B cell (primary cell): ENCODE measurements at regions not wholly inside any gene's neighbourhood (a gene's known extent, or its start where the extent isn't known, plus 50 kb on each side); places are given as distances from the start of the nearest gene placed in this dataset.

Experiments used
- ATAC-seq: fragments of 200-7000 bp; cut with Tn5 transposase; one replicate; pipeline ENCODE4 v1.10.0; 2021; ENCODE audit warnings: low read depth, mild to moderate bottlenecking, moderate number of reproducible peaks, moderate library complexity
- CTCF ChIA-PET: fragments of 350-600 bp; sonication (Branson Sonifier 250); formaldehyde crosslinking; loops from one replicate; lab custom pipeline; 2021; ENCODE audit warnings: antibody characterized with exemption, inconsistent platforms; lab: Charles Lee
- POLR2A ChIA-PET: fragments of 350-600 bp; sonication (Branson Sonifier 250); formaldehyde crosslinking; loops from one replicate; lab custom pipeline; 2021; ENCODE audit warnings: antibody characterized with exemption; lab: Charles Lee
- DNase-seq: peaks from one replicate; pipeline ENCODE4 v3.0.0; 2013
- H2AFZ ChIP-seq: 2 replicates; pipeline ENCODE4 v1.6.1; 2012; ENCODE audit warnings: mild to moderate bottlenecking, low read depth, low read length; ENCODE audit not compliant: insufficient read depth, poor library complexity, severe bottlenecking
- H3K27ac ChIP-seq, 2 donors: 1 replicate in 1 of 2; 2 replicates in 1 of 2; pipeline ENCODE4 v1.5.1; 2012 to 2013; ENCODE audit warnings: low read length in 2 of 2, mild to moderate bottlenecking in 2 of 2, moderate library complexity in 1 of 2
- H3K27me3 ChIP-seq, 4 experiments: fragments of 200-600 bp in 1 of 4; sonication (generic) in 1 of 4; replicated peaks in 1 of 4; 1 replicate in 2 of 4; 2 replicates in 2 of 4; pipeline versions ENCODE4 v1.6.1 to v1.7.0; 2013 to 2016; ENCODE audit warnings: low read length in 3 of 4, mild to moderate bottlenecking in 2 of 4, mixed read lengths in 1 of 4, moderate library complexity in 1 of 4; ENCODE audit not compliant: insufficient read depth in 4 of 4, control insufficient read depth in 3 of 4; ENCODE audit errors: control extremely low read depth in 1 of 4
- H3K36me3 ChIP-seq, 2 experiments: replicated peaks in 1 of 2; 1 replicate in 1 of 2; 2 replicates in 1 of 2; pipeline versions ENCODE4 v1.6.1 to v1.7.1; 2013; ENCODE audit warnings: low read length in 1 of 2; ENCODE audit not compliant: insufficient read depth in 2 of 2, control insufficient read depth in 1 of 2; ENCODE audit errors: control extremely low read depth in 1 of 2, extremely low read depth in 1 of 2
- H3K4me1 ChIP-seq, 2 donors: fragments of 200-600 bp in 1 of 2; sonication (generic) in 1 of 2; 1 replicate in 1 of 2; 2 replicates in 1 of 2; pipeline versions ENCODE4 v1.5.1 to v1.6.1; 2013 to 2017; ENCODE audit warnings: low read length in 2 of 2; ENCODE audit not compliant: control insufficient read depth in 2 of 2, insufficient read depth in 2 of 2
- H3K4me2 ChIP-seq: replicated peaks from 2 replicates; pipeline ENCODE3; 2012; ENCODE audit warnings: mild to moderate bottlenecking, low read depth, low read length; ENCODE audit not compliant: poor library complexity, severe bottlenecking
- H3K4me3 ChIP-seq, 5 experiments: fragments of 200-600 bp in 1 of 5; sonication (generic) in 1 of 5; 1 replicate in 3 of 5; 2 replicates in 2 of 5; pipeline versions ENCODE4 v1.5.1 to v1.7.0; 2011 to 2016; ENCODE audit warnings: low read length in 4 of 5, mild to moderate bottlenecking in 4 of 5, low read depth in 2 of 5, control low read depth in 1 of 5, moderate library complexity in 1 of 5; ENCODE audit not compliant: insufficient read depth in 1 of 5; ENCODE audit errors: control extremely low read depth in 1 of 5, extremely low read depth in 1 of 5
- H3K79me2 ChIP-seq: fragments of 200-600 bp; sonication (generic); one replicate; pipeline ENCODE4 v1.6.0; 2016; ENCODE audit warnings: low read length; ENCODE audit not compliant: control insufficient read depth, insufficient read depth
- H3K9ac ChIP-seq: fragments of 200-600 bp; sonication (generic); 2 replicates; pipeline ENCODE4 v1.6.1; 2017; ENCODE audit warnings: mild to moderate bottlenecking, low read length, moderate library complexity
- H3K9me3 ChIP-seq, 3 donors: one replicate each; pipeline versions ENCODE4 v1.6.1 to v1.7.1; 2013; ENCODE audit warnings: low read length in 2 of 3; ENCODE audit not compliant: control insufficient read depth in 2 of 3, insufficient read depth in 1 of 3; ENCODE audit errors: control extremely low read depth in 1 of 3
- H4K20me1 ChIP-seq: 2 replicates; pipeline ENCODE4 v1.6.0; 2012; ENCODE audit warnings: mild to moderate bottlenecking, low read length; ENCODE audit not compliant: insufficient read depth, control insufficient read depth, poor library complexity, severe bottlenecking
- H3K27ac Mint-ChIP-seq: one replicate; pipeline ENCODE4 v1.8.0; 2021; ENCODE audit warnings: mixed read lengths
- H3K27me3 Mint-ChIP-seq: one replicate; pipeline ENCODE4 v1.8.0; 2021; ENCODE audit warnings: mixed read lengths
- H3K4me1 Mint-ChIP-seq: one replicate; pipeline ENCODE4 v1.8.0; 2021; ENCODE audit warnings: mixed read lengths
- H3K4me3 Mint-ChIP-seq: one replicate; pipeline ENCODE4 v1.8.0; 2021; ENCODE audit warnings: mixed read lengths
- H3K9me3 Mint-ChIP-seq: one replicate; pipeline ENCODE4 v1.8.0; 2022; ENCODE audit warnings: mixed read lengths; ENCODE audit not compliant: insufficient read depth
- EZH2 ChIP-seq: IDR thresholded peaks from 2 replicates; pipeline ENCODE4 v1.6.1; 2012; ENCODE audit warnings: borderline replicate concordance, low read depth, mild to moderate bottlenecking, moderate library complexity, low read length; ENCODE audit not compliant: insufficient read depth, poor library complexity, severe bottlenecking
- WGBS: methylation state at CpG from one replicate; pipeline ENCODE4 v1.1.5; 2013; ENCODE audit warnings: missing lambda C conversion rate; ENCODE audit not compliant: insufficient coverage; 5-methylcytosine and 5-hydroxymethylcytosine counted together
- intact Hi-C: fragments of 100-400 bp; cut with micrococcal nuclease; formaldehyde crosslinking; loops from one replicate; pipeline ENCODE4 v1.10.0; 2022
- TF ChIP-seq, protein P1 (sequence below): fragments of 200-600 bp; IDR thresholded peaks from one replicate; pipeline ENCODE4 v1.8.0; 2022; ENCODE audit warnings: antibody characterized with exemption, mild to moderate bottlenecking

DNA sequence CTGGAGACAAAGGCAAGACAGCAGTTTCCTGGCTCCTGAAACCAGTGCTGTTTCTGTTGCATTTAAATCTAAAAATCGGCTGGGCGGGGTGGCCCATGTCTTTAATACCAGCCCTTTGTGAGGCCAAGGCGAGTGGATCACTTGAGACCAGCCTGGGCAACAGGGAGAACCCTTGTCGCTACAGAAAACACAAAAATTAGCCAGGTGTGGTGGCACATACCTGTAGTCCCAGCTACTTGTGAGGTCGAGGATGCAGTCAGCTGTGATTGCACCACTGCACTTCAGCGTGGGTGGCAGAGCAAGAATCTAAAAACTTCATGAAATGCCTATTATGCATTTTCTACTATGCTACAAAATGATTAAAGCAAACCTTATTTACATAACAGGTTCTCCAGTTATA lies 205.4 kb upstream of the ITM2A start:
- no peaks in the 10 kb centered on the region for H3K4me1 ChIP-seq
- Mint-ChIP-seq H3K9me3 (peaks cover 6% of the 10 kb centered on the region), H3K27ac (no peak overlapping the region), H3K4me1 (no peaks in the 10 kb centered on the region), H3K27me3 (no peaks in the 10 kb centered on the region), H3K4me3 (no peak overlapping the region)
- intact Hi-C loops: no loop called here
- CTCF ChIA-PET: no interaction called here
- 64% methylated on average over 5 of the region's 6 CpGs for WGBS
- no peak for ATAC-seq
- H3K9me3 ChIP-seq: peaks cover 0 to 9% (median 0%) of the 10 kb centered on the region in 3 donors
- TF ChIP-seq, protein P1, sequence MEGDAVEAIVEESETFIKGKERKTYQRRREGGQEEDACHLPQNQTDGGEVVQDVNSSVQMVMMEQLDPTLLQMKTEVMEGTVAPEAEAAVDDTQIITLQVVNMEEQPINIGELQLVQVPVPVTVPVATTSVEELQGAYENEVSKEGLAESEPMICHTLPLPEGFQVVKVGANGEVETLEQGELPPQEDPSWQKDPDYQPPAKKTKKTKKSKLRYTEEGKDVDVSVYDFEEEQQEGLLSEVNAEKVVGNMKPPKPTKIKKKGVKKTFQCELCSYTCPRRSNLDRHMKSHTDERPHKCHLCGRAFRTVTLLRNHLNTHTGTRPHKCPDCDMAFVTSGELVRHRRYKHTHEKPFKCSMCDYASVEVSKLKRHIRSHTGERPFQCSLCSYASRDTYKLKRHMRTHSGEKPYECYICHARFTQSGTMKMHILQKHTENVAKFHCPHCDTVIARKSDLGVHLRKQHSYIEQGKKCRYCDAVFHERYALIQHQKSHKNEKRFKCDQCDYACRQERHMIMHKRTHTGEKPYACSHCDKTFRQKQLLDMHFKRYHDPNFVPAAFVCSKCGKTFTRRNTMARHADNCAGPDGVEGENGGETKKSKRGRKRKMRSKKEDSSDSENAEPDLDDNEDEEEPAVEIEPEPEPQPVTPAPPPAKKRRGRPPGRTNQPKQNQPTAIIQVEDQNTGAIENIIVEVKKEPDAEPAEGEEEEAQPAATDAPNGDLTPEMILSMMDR: no peak
- TF ChIP-seq EZH2: no peak
- no peaks in the 10 kb centered on the region for H3K27me3 ChIP-seq
- H4K20me1 ChIP-seq: no peaks in the 10 kb centered on the region
- H3K36me3 ChIP-seq: no peaks in the 10 kb centered on the region
- no peak overlapping the region for H3K27ac ChIP-seq
- no peak overlapping the region for H3K4me2 ChIP-seq
- no peaks in the 10 kb centered on the region for H3K79me2 ChIP-seq
- no peak for DNase-seq
- no peak overlapping the region for H3K9ac ChIP-seq
- POLR2A ChIA-PET: no interaction called here
- H2AFZ ChIP-seq: no peak overlapping the region
- no peak overlapping the region for H3K4me3 ChIP-seq

- TF ChIP-seq EZH2: no peak
- TF ChIP-seq, protein P1: no peak
- no peaks in the 10 kb centered on the region for H3K4me1 ChIP-seq
- no peaks in the 10 kb centered on the region for H3K36me3 ChIP-seq
- H3K79me2 ChIP-seq: no peaks in the 10 kb centered on the region
- H3K9ac ChIP-seq: no peak overlapping the region
- H3K9me3 ChIP-seq: peaks cover 0 to 9% (median 0%) of the 10 kb centered on the region in 3 donors
- H3K27ac Mint-ChIP-seq: no peak overlapping the region
- no peak overlapping the region for H2AFZ ChIP-seq
- 93% methylated on average over 2 of the region's 8 CpGs for WGBS
- H3K4me2 ChIP-seq: no peak overlapping the region
- H3K27me3 Mint-ChIP-seq: no peaks in the 10 kb centered on the region
- DNase-seq (no peak), ATAC-seq (no peak)
- ChIA-PET POLR2A (no interaction called here), CTCF (no interaction called here)
- H3K27me3 ChIP-seq: no peaks in the 10 kb centered on the region
- H4K20me1 ChIP-seq: no peaks in the 10 kb centered on the region
- no peak overlapping the region for H3K4me3 ChIP-seq
- peaks cover 6% of the 10 kb centered on the region for H3K9me3 Mint-ChIP-seq
- intact Hi-C loops: no loop called here
- H3K4me3 Mint-ChIP-seq: no peak overlapping the region
- H3K4me1 Mint-ChIP-seq: no peaks in the 10 kb centered on the region
- no peak overlapping the region for H3K27ac ChIP-seq
Measured at GRCh38 chrX:79570524-79571240, 203.5 kb upstream of the ITM2A start.
